CD4-positive, alpha-beta T cell treated with Interferon gamma for 1 hour (primary cell): ENCODE measurements at regions not wholly inside any gene's neighbourhood (a gene's known extent, or its start where the extent isn't known, plus 50 kb on each side); places are given as distances from the start of the nearest gene placed in this dataset.

Experiments
- DNase-seq: peaks from one replicate; pipeline ENCODE4 v3.0.0-alpha.2; 2020

DNA sequence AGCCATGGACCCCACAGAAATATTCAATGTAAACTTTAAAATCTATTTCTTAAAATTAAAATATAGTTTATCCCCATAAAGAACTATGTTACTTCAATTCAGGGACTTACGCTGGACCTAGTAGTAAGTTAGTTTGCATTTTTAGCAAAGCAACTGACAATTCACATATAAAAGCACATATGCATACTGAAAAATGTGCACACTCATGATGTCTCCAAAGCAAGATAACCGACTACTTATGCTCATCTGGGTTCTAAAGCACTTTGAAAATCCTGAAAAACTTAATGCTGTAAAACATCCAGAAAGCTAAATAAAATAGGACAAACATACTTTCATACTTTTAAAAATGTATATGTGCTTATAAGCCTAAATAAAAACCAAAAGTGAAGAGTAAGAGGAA lies 264.4 kb upstream of the GAS1 start:
- DNase-seq, result no peak

GRCh38 chr9:87212605-87213021 lies 265.3 kb upstream of the GAS1 start:
- no peak for DNase-seq

DNA sequence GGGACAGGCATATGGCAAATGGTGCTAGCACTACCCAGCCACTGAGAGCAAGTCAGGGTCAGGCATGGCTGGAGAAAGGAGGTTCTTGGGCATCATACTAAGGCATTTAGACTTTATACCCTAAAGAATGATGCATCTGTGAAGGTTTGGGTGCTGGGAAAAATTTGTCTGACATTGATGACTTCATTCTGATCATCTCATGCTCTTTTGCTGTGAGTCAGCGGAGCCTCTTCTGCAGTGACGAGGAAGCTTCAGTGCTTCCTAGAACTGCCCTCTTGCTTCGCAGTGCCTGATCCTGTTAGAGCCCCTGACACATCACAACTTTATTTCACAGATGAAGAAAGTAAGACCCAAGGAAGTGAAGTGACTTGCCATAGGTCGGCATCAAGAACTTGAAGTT lies 266.6 kb upstream of the GAS1 start:
- DNase-seq, result no peak

GRCh38 chr9:87214991-87215390 lies 267.7 kb upstream of the GAS1 start:
- DNase-seq, result no peak

DNA sequence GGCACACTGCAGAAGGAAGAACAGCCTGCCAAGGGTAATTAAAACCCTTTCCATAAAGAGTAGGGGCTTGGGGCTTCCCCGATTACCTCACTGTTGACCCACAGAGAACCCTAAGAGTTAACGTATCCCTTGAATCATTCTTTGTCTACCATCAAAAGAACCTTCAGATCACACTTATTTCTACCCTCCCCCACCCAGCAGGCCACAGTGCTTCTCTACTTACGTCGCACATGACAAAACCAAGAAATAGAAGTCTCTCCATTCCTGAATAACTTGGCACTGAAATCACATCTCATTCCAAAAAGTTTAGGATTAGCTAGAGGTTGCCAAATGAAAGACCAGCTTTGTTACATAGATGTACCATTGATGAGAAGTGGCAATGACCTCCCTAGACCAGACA lies 268.7 kb upstream of the GAS1 start:
- DNase-seq, result no peak

GRCh38 chr9:87216897-87217455 lies 269.7 kb upstream of the GAS1 start:
- DNase-seq, result no peak

DNA sequence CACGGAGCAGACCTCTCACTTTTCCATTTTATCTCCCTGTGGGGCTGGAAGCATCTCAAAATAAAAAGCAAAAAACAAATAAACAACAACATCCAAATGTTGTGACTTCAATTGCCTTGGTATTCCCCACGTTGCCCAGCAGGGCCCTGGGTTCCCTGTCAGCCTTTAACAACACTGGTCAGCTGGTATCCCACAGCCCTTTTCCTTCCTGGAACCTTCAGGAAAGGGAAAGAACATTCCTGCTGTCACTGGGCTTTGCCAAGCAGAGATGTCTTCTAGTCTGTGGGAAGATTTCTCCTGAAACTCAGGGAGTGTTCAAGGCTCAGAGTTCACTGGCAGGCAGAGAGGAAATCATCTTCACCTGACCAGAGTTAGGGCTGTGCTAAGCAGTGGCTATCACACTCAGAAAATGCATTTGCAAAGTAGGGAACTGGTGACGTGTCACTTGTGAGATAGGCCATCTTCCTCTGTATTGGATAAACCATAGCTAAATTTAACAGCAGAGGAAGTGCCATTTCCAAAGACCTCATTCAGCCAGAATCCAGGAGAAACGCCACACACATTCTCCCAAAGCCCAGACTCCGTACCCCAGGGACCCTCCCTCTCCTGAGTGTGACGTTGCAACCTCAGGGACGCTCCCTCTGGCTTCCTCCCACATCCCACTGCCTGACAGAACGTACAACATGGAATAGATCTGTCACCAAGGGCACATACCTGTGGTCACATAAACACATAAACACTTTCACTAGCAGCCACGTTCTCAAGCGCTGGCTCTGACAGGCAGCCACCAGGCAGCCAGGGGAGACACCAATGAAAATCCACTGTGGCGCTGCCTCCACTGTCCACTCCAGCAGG lies 274.0 kb upstream of the DAPK1 start:
- DNase-seq, result no peak

- no peak for DNase-seq
Observed at GRCh38 chr9:87226896-87227295, 270.8 kb upstream of the DAPK1 start.

DNA sequence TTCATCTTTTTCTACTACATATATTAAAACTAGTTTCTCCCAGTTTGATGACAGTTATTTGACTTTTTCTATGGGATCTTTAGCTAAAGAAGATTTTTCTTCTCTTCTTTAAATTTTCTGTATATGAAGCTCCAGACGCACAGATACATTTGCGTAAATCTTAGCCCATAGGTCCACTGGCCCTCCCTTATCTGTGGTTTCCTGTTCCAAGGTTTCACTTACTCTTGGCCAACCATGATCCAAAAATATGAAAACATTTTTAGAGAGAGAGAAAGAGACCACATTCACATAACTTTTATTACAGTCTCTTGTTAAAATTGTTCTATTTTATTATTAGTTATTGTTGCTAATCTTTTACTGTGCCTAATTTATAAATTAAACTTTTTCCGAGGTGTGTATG lies 270.2 kb upstream of the DAPK1 start:
- no peak for DNase-seq

DNA sequence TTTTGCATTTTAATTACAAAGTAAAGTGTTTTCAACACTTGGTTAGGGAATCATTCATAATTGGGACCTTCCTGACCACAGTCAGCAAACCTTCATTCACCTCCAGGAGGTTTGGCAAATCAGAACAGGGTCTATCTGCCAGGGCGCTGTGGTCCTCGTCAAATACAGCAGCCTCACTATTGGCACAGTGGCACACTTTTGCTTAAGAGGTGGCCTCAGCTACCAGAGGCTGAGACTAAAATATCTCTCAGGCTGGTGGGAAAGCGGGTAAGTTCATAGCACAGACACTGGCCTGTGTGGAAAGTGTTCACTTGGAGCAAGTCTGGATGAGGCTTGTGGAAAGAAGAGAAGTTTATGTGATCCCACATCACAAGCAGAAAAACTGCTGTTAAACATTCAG lies 268.6 kb upstream of the DAPK1 start:
- DNase-seq, result no peak

DNA sequence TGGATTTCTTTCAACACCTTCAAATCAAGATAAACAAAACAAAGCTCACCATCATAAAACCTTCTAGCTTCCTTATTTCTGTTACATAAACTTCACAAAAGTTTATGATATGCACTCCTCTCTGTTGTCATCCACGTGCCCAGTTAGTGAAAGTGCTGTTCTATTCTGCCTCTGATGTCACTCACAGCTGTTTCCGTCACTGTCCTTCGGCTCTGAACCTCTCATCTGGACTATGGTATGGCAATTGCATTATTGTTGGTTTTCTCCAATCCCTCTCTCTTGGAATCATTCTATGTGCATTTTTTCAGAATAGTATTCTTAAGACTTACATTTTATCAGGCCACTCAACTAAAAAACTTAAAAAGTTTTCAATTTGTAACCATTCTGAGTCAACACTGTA lies 264.2 kb upstream of the DAPK1 start:
- no peak for DNase-seq

DNA sequence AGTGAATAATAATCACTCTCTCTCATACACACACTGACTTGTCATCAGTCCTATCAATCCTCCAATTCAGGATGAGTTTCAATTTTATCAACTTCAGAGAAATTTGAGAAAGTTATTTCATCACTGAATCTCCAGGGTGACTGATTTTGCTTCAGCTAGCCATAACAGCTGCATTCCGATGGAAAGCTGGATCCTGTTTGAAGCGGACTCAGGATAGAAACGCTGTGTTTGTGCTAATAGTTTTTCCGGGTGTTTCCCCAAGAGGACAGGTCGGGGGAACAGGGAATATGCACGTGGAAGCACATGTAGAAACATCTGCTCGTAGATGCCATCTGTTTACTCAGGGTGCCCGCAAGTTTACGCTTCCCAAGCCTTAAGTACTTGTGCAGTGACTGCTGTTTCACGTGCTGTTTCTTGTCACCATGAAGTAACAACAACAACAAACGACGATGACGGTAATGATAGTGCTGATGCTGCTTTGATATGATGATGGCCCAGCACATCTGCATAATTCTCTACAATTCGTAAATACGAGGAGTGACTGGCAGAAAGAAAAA lies 263.7 kb upstream of the DAPK1 start:
- DNase-seq, result no peak

GRCh38 chr9:87234854-87235253 lies 262.8 kb upstream of the DAPK1 start:
- no peak for DNase-seq

DNA sequence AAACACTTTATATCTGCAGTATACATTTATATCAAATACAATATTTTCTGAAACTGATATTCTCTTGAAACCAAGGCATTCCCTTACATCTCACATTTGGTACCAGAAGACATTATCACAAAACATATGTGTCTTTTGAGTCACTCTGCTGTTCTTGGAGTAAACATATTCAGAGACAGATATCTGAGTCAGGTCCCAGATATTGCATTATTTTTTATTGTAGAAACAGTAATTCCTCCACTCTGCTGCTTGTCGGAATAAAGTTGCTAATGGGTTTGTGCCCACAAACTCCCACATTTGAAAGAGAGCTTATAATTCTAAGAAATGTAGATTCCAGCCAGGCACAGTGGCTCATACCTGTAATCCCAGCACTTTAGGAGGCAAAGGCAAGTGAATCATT lies 261.1 kb upstream of the DAPK1 start:
- no peak for DNase-seq

DNA sequence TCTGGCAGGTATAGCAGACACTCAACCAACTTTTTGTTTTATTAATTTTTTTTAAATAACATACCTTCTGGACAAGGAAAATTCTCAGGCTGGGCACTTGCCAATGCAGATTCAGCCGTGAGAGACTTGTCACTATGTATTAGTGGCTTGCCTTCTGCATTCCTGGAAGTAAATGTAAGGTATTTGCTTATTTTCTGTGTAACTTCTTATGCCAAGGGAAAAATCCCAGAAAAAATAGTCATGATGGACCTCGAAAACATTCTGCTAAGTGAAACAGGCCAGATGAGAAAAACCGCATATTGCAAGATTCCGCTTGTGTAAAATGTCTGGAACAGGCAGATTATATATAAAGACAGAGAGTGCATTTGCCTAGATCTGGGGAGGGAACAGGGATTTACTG lies 260.3 kb upstream of the DAPK1 start:
- no peak for DNase-seq

DNA sequence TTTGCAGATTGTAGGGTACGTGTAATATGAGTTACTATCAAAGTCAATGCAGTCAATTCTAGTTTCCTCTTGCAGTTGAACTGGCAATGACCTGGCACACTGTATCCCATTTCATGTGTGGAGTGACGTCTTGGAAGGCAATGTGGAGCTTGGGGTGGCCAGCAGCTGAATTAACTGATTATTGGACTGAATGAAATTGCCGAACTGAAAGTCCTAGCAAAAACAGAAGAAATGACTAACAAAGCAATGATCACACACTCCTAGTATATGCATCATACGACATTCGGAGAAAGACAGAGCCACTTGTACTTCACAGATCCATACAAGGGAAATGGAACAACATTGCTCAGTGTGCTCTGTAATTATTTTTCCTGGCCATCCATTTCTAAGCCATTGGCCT lies 259.1 kb upstream of the DAPK1 start:
- no peak for DNase-seq

DNA sequence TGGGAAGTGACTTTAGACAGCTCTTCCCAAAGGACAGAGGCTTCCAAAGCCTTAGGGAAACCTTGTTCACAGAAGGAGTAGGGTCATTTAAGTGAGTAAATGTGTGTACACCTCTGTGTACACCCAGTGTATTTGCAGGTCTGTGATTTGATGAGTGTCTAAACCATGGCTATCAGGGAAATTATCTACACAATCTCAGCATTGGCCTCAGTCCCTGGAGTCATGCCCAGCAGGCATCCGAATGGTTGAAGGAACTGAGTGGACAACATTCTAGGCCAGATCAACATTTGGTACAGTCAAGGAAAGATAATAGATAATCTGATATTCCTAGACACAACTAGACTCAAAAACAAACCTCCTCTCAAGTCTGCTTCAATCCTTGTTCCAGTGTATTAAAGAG lies 258.4 kb upstream of the DAPK1 start:
- no peak for DNase-seq

- DNase-seq, result no peak
Observed at GRCh38 chr9:87243602-87244001, 254.1 kb upstream of the DAPK1 start.

GRCh38 chr9:87245271-87245670 lies 252.4 kb upstream of the DAPK1 start:
- DNase-seq, result no peak

- DNase-seq, result no peak
Observed at GRCh38 chr9:87247097-87247496, 250.6 kb upstream of the DAPK1 start.

- DNase-seq, result no peak
Observed at GRCh38 chr9:87249029-87249428, 248.6 kb upstream of the DAPK1 start.

GRCh38 chr9:87250205-87250604 lies 247.5 kb upstream of the DAPK1 start:
- DNase-seq, result no peak

DNA sequence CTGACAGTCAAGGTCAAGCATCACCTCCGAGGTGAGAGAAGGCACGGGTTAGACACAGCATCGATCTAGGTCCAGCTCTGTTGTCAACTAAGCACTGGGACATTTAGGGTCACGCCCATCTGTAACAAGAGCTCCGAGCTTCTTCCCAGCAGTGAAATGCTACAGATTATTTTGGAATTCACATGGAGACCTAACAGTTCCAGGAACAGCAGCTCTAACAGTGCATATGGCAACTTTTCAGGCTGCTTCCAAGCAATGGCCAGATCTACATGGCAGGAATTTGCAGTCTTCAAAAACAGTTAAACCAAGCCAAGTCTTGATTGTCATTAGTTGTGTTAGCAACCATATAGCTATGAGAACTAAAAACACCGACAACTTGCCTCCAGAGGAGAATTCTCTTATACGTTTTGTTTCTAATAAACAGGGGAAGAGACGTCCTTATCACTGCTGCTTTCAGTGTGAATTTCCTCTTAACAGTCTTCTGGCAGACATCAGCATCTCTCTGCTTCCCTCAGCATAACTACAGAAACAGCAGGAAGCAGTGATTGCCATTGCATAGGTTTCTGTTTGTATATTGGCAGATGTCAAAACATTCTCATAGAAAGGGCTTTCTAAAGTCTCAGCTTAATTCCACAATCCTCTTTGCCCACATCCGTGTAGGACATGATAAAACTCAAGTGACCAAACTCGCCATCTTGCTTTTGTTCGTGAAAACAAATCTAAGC lies 242.1 kb upstream of the DAPK1 start:
- no peak for DNase-seq

DNA sequence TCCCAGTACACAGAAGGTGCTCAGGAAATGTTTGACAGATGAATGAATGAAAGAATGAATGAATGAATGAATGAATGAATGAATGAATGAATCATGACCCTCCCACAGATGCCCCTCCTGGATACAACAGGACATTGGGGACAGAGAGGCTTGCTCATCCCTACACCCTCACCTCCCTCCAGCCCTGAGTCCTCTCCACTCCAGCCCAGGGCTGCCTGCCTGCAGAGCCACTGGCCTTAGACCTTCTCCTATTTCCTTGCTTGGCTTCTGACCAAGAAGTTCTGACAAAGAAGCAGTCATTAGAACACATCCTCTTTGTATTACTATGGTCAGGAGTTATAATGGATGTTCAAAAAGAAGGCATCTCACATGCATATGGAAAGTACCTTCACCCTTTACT lies 240.7 kb upstream of the DAPK1 start:
- DNase-seq, result no peak
